ENCODE measurements at regions not wholly inside any gene's neighbourhood (a gene's known extent, or its start where the extent isn't known, plus 50 kb on each side); places are given as distances from the start of the nearest gene placed in this dataset.

DNA sequence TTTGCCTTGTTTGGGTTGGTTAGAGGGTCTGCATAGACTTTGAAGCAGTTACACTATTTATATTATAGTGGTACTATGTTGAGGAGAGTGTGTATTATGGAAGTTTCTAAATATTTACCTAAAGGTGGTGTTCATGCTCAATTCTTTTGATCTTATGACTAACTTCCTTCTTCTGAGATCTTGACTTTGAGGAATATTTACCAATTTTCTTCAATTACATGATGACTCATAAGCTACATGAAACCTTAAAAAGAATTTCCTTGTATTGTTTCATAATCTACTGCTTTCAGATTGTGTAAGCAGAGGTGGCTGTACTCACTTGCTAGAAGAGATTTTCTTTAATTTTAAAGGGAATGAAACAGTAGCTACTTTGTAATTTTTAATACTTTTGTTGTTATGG lies 276.1 kb downstream of the TAF11L14 start:
- no peaks in the 10 kb centered on the region for H3K4me1 ChIP-seq (ENCODE audit: control insufficient read depth in 5 of 5, insufficient read depth in 5 of 5, low read length in 5 of 5)
- no peak for DNase-seq

DNA sequence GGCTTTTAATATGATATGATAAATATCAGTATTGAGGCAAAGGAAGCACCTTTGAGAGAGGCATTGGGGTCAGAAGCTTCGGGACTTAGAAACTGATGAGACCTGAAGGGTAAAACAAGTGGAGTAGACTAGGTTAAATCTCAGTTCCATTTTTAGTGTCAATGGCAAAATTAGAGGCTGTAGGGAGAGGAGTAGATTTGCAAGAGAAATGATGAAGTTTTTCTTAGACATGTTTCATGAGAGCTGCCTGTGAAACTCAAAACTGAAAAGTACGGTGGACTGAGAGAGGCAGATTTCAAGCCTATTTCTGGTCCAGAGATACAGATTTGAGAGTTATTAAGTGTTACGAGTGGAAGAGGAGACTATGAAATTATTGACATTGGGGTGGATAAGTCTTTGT lies 278.5 kb downstream of the TAF11L14 start:
- WGBS, 2 donors: 88 to 91% methylated on average over 3 of the region's 3 CpGs
- no peak for DNase-seq
- TF ChIP-seq, protein P1, sequence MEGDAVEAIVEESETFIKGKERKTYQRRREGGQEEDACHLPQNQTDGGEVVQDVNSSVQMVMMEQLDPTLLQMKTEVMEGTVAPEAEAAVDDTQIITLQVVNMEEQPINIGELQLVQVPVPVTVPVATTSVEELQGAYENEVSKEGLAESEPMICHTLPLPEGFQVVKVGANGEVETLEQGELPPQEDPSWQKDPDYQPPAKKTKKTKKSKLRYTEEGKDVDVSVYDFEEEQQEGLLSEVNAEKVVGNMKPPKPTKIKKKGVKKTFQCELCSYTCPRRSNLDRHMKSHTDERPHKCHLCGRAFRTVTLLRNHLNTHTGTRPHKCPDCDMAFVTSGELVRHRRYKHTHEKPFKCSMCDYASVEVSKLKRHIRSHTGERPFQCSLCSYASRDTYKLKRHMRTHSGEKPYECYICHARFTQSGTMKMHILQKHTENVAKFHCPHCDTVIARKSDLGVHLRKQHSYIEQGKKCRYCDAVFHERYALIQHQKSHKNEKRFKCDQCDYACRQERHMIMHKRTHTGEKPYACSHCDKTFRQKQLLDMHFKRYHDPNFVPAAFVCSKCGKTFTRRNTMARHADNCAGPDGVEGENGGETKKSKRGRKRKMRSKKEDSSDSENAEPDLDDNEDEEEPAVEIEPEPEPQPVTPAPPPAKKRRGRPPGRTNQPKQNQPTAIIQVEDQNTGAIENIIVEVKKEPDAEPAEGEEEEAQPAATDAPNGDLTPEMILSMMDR (IDR thresholded peaks at IDR 0.05; ENCODE audit: control extremely low read depth, extremely low read depth): no peak
- H3K36me3 ChIP-seq (ENCODE audit: control insufficient read depth in 4 of 4, insufficient read depth in 4 of 4, low read length in 4 of 4): no peaks in the 10 kb centered on the region
- H3K4me3 ChIP-seq: no peak overlapping the region
- no peaks in the 10 kb centered on the region for H3K27me3 ChIP-seq (ENCODE audit: control insufficient read depth in 3 of 3, insufficient read depth in 3 of 3, low read length in 2 of 3)
- H3K9ac ChIP-seq (ENCODE audit: insufficient read depth in 1 of 2, low read length in 2 of 2): no peak overlapping the region
- H3K9me3 ChIP-seq (ENCODE audit: control insufficient read depth in 4 of 4, insufficient read depth in 3 of 4, low read length in 3 of 4): peaks cover 0 to 4% (median 0%) of the 10 kb centered on the region in 4 donors
- H3K27ac ChIP-seq (ENCODE audit: low read depth in 1 of 2, low read length in 1 of 2): no peak overlapping the region
- ATAC-seq (ENCODE audit: insufficient read depth, low FRiP score): no peak
- H3K4me1 ChIP-seq (ENCODE audit: control insufficient read depth in 5 of 5, insufficient read depth in 5 of 5, low read length in 5 of 5): no peaks in the 10 kb centered on the region

More for the DNA sequence above, 276.1 kb downstream of the TAF11L14 start:
- H3K27me3 ChIP-seq (ENCODE audit: control insufficient read depth in 3 of 3, insufficient read depth in 3 of 3, low read length in 2 of 3): no peaks in the 10 kb centered on the region
- no peaks in the 10 kb centered on the region for H3K36me3 ChIP-seq (ENCODE audit: control insufficient read depth in 4 of 4, insufficient read depth in 4 of 4, low read length in 4 of 4)
- ATAC-seq (ENCODE audit: insufficient read depth, low FRiP score): peak; percentile 72
- no peak overlapping the region for H3K9ac ChIP-seq (ENCODE audit: insufficient read depth in 1 of 2, low read length in 2 of 2)
- H3K4me3 ChIP-seq: no peak overlapping the region
- peaks cover 0 to 4% (median 0%) of the 10 kb centered on the region in 4 donors for H3K9me3 ChIP-seq (ENCODE audit: control insufficient read depth in 4 of 4, insufficient read depth in 3 of 4, low read length in 3 of 4)
- H3K27ac ChIP-seq (ENCODE audit: low read depth in 1 of 2, low read length in 1 of 2): no peak overlapping the region
- TF ChIP-seq, protein P1 (IDR thresholded peaks at IDR 0.05; ENCODE audit: control extremely low read depth, extremely low read depth): no peak

DNA sequence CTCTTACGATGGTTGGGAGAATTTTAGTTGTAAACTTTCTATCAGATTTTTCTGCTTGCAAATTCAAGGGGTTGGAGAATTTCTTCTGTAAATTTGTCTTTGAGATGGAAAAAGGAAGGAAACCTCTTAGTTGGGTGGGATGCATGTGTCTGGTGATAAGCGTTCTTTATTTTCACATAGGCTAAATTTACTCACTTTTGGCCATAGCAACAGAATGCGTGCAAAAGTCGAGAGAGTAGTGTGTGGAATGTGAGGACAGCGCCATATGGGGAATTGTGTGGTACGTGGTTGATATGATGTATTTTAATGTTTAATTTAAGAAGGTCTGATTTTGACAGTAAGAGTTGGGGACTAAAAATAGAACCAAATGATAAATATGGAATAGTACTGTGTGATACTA lies 282.2 kb downstream of the TAF11L14 start:
- Histone ChIP-seq H3K4me3 (no peak overlapping the region), H3K36me3 (ENCODE audit: control insufficient read depth in 4 of 4, insufficient read depth in 4 of 4, low read length in 4 of 4) (no peaks in the 10 kb centered on the region), H3K9ac (ENCODE audit: insufficient read depth in 1 of 2, low read length in 2 of 2) (no peak overlapping the region), H3K9me3 (ENCODE audit: control insufficient read depth in 4 of 4, insufficient read depth in 3 of 4, low read length in 3 of 4) (peaks cover 0 to 4% (median 0%) of the 10 kb centered on the region in 4 donors), H3K4me1 (ENCODE audit: control insufficient read depth in 5 of 5, insufficient read depth in 5 of 5, low read length in 5 of 5) (no peaks in the 10 kb centered on the region), H3K27me3 (ENCODE audit: control insufficient read depth in 3 of 3, insufficient read depth in 3 of 3, low read length in 2 of 3) (no peaks in the 10 kb centered on the region), H3K27ac (ENCODE audit: low read depth in 1 of 2, low read length in 1 of 2) (no peak overlapping the region)
- 29 to 48% methylated on average over 6 of the region's 6 CpGs for WGBS, 2 donors
- TF ChIP-seq, protein P1 (IDR thresholded peaks at IDR 0.05; ENCODE audit: control extremely low read depth, extremely low read depth): no peak
- no peak for DNase-seq
- ATAC-seq (ENCODE audit: insufficient read depth, low FRiP score): no peak

DNA sequence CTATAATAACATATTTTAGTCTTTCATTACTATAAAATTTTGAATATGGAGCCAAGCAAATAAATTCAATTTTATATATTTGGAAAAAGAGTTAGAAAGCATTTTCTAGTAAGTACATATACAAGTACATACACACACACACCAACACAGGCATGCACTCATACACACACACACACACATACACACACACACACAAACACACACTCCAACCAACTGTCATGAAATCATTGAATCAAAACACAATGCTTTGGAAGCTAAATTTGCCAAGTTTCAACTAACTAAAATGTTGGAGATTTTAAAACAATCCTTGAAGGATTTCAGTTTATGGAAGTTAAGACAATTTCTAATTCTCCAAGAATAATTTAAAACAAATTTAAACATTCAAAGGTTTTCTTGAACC lies 283.2 kb downstream of the TAF11L14 start:
- H3K27me3 ChIP-seq (ENCODE audit: control insufficient read depth in 3 of 3, insufficient read depth in 3 of 3, low read length in 2 of 3): no peaks in the 10 kb centered on the region
- no peak overlapping the region for H3K27ac ChIP-seq (ENCODE audit: low read depth in 1 of 2, low read length in 1 of 2)
- H3K36me3 ChIP-seq (ENCODE audit: control insufficient read depth in 4 of 4, insufficient read depth in 4 of 4, low read length in 4 of 4): no peaks in the 10 kb centered on the region
- no peak overlapping the region for H3K9ac ChIP-seq (ENCODE audit: insufficient read depth in 1 of 2, low read length in 2 of 2)
- H3K4me1 ChIP-seq (ENCODE audit: control insufficient read depth in 5 of 5, insufficient read depth in 5 of 5, low read length in 5 of 5): no peaks in the 10 kb centered on the region
- DNase-seq: no peak
- ATAC-seq (ENCODE audit: insufficient read depth, low FRiP score): no peak
- TF ChIP-seq, protein P1 (IDR thresholded peaks at IDR 0.05; ENCODE audit: control extremely low read depth, extremely low read depth): no peak
- H3K4me3 ChIP-seq: no peak overlapping the region
- peaks cover 0 to 4% (median 0%) of the 10 kb centered on the region in 4 donors for H3K9me3 ChIP-seq (ENCODE audit: control insufficient read depth in 4 of 4, insufficient read depth in 3 of 4, low read length in 3 of 4)
